Karpas-422 (cell line): ENCODE measurements at regions not wholly inside any gene's neighbourhood (a gene's known extent, or its start where the extent isn't known, plus 50 kb on each side); places are given as distances from the start of the nearest gene placed in this dataset.
"Not testable (repeated sequence)": the region's sequence is repeated elsewhere in the genome, so short reads cannot be mapped to it uniquely, and the experiment has no call there.

Experiments used
- DNase-seq: peaks from one replicate; pipeline ENCODE4 v3.0.0-alpha.2; 2015
- H2AFZ ChIP-seq: fragments of 200-600 bp; sonication (generic); 2 replicates; pipeline ENCODE4 v1.6.1; 2014; ENCODE audit warnings: antibody characterized with exemption, low read length, mixed read lengths
- H3K27ac ChIP-seq: fragments of 200-600 bp; sonication (generic); 2 replicates; pipeline ENCODE4 v1.5.1; 2014; ENCODE audit warnings: mild to moderate bottlenecking, low read length, moderate library complexity
- H3K27me3 ChIP-seq: fragments of 200-600 bp; sonication (generic); 2 replicates; pipeline ENCODE4 v1.6.1; 2014; ENCODE audit warnings: low read length, mixed read lengths
- H3K36me3 ChIP-seq: fragments of 200-600 bp; sonication (generic); 2 replicates; pipeline ENCODE4 v1.6.1; 2014; ENCODE audit warnings: low read length, mixed read lengths; ENCODE audit not compliant: insufficient read depth
- H3K4me1 ChIP-seq: fragments of 200-600 bp; sonication (generic); 2 replicates; pipeline ENCODE4 v1.6.1; 2014; ENCODE audit warnings: mild to moderate bottlenecking, low read length, mixed read lengths
- H3K4me2 ChIP-seq: fragments of 200-600 bp; sonication (generic); 2 replicates; pipeline ENCODE4 v1.6.1; 2014; ENCODE audit warnings: low read length, low read depth, mild to moderate bottlenecking; ENCODE audit not compliant: poor library complexity, severe bottlenecking
- H3K4me3 ChIP-seq: fragments of 200-600 bp; sonication (generic); 2 replicates; pipeline ENCODE4 v1.5.1; 2014; ENCODE audit warnings: mild to moderate bottlenecking, antibody characterized with exemption, low read length, mixed read lengths
- H3K79me2 ChIP-seq: fragments of 200-600 bp; sonication (generic); 2 replicates; pipeline ENCODE4 v1.6.1; 2014; ENCODE audit warnings: mild to moderate bottlenecking, low read length, mixed read lengths
- H3K9ac ChIP-seq: fragments of 200-600 bp; sonication (generic); 2 replicates; pipeline ENCODE4 v1.6.0; 2014; ENCODE audit warnings: low read length
- H3K9me2 ChIP-seq: fragments of 200-600 bp; sonication (generic), shearing (Covaris generic); replicated peaks from 2 replicates; pipeline ENCODE4 v1.6.0; 2014; ENCODE audit warnings: mild to moderate bottlenecking, low read length, moderate library complexity; ENCODE audit not compliant: insufficient read depth
- H3K9me3 ChIP-seq: fragments of 300-700, 200-600 bp; sonication (generic); 2 replicates; pipeline ENCODE4 v1.6.1; 2014; ENCODE audit warnings: low read length, mixed read lengths
- H4K20me1 ChIP-seq: fragments of 200-600 bp; sonication (generic); 2 replicates; pipeline ENCODE4 v1.6.1; 2014; ENCODE audit warnings: mild to moderate bottlenecking, antibody characterized with exemption, low read length, low read depth; ENCODE audit not compliant: insufficient read depth

- no peak for DNase-seq
- Histone ChIP-seq H3K9me3 (no peaks in the 10 kb centered on the region), H3K79me2 (no peaks in the 10 kb centered on the region), H3K36me3 (no peaks in the 10 kb centered on the region), H4K20me1 (no peaks in the 10 kb centered on the region), H3K27me3 (no peaks in the 10 kb centered on the region), H2AFZ (no peak overlapping the region), H3K4me1 (peaks cover 12% of the 10 kb centered on the region), H3K9me2 (no peaks in the 10 kb centered on the region), H3K4me2 (no peak overlapping the region), H3K9ac (no peak overlapping the region), H3K4me3 (no peak overlapping the region), H3K27ac (no peak overlapping the region)
These were observed 105.3 kb upstream of the UGP2 start for GRCh38 chr2:63736354-63736753.

GRCh38 chr2:63737081-63737751 lies 104.5 kb upstream of the UGP2 start:
- DNase-seq = no peak
- H3K79me2 ChIP-seq = no peaks in the 10 kb centered on the region
- no peaks in the 10 kb centered on the region for H3K36me3 ChIP-seq
- peaks cover 12% of the 10 kb centered on the region for H3K4me1 ChIP-seq
- no peak overlapping the region for H3K4me2 ChIP-seq
- H3K27me3 ChIP-seq = no peaks in the 10 kb centered on the region
- no peaks in the 10 kb centered on the region for H3K9me3 ChIP-seq
- no peaks in the 10 kb centered on the region for H4K20me1 ChIP-seq
- no peak overlapping the region for H3K27ac ChIP-seq
- no peaks in the 10 kb centered on the region for H3K9me2 ChIP-seq
- H2AFZ ChIP-seq = no peak overlapping the region
- no peak overlapping the region for H3K4me3 ChIP-seq
- H3K9ac ChIP-seq = no peak overlapping the region

GRCh38 chr2:63738019-63738418 lies 103.7 kb upstream of the UGP2 start:
- H3K27me3 ChIP-seq = no peaks in the 10 kb centered on the region
- H3K9ac ChIP-seq = no peak overlapping the region
- DNase-seq = no peak
- no peak overlapping the region for H3K4me2 ChIP-seq
- H3K9me2 ChIP-seq = no peaks in the 10 kb centered on the region
- H3K4me3 ChIP-seq = no peak overlapping the region
- H3K9me3 ChIP-seq = no peaks in the 10 kb centered on the region
- H3K79me2 ChIP-seq = no peaks in the 10 kb centered on the region
- no peak overlapping the region for H2AFZ ChIP-seq
- H3K36me3 ChIP-seq = no peaks in the 10 kb centered on the region
- no peak overlapping the region for H3K27ac ChIP-seq
- H3K4me1 ChIP-seq = peaks cover 12% of the 10 kb centered on the region
- no peaks in the 10 kb centered on the region for H4K20me1 ChIP-seq

GRCh38 chr2:63739180-63739579 lies 102.5 kb upstream of the UGP2 start:
- not testable (repeated sequence) for DNase-seq, H3K27me3 ChIP-seq, H2AFZ ChIP-seq, H3K79me2 ChIP-seq, H3K36me3 ChIP-seq, H3K4me3 ChIP-seq, H4K20me1 ChIP-seq, H3K4me2 ChIP-seq, H3K9ac ChIP-seq, H3K9me3 ChIP-seq, H3K9me2 ChIP-seq, H3K27ac ChIP-seq
- H3K4me1 ChIP-seq = peaks cover 12% of the 10 kb centered on the region

- Histone ChIP-seq H3K27me3 (no peaks in the 10 kb centered on the region; the same call in 1 of the 2 replicates), H3K4me1 (peaks cover 12% of the 10 kb centered on the region), H3K9me2 (no peaks in the 10 kb centered on the region), H3K27ac (no peak overlapping the region), H3K4me3 (no peak overlapping the region), H3K79me2 (no peaks in the 10 kb centered on the region), H3K9ac (no peak overlapping the region), H3K4me2 (no peak overlapping the region), H3K9me3 (no peaks in the 10 kb centered on the region), H3K36me3 (no peaks in the 10 kb centered on the region), H4K20me1 (no peaks in the 10 kb centered on the region), H2AFZ (no peak overlapping the region)
- no peak for DNase-seq
These were observed 101.7 kb upstream of the UGP2 start for GRCh38 chr2:63740020-63740419.

- H3K9me3 ChIP-seq = no peaks in the 10 kb centered on the region
These were observed 100.8 kb upstream of the UGP2 start for GRCh38 chr2:63740943-63741342.

GRCh38 chr2:63741884-63742579 lies 99.7 kb upstream of the UGP2 start:
- DNase-seq = no peak
- Histone ChIP-seq H3K9me2 (no peaks in the 10 kb centered on the region), H2AFZ (no peak overlapping the region), H3K4me1 (peaks cover 4% of the 10 kb centered on the region; the same call in 1 of the 2 replicates), H3K4me3 (no peak overlapping the region), H3K36me3 (no peaks in the 10 kb centered on the region), H3K4me2 (no peak overlapping the region), H4K20me1 (no peaks in the 10 kb centered on the region), H3K27ac (no peak overlapping the region), H3K79me2 (no peaks in the 10 kb centered on the region), H3K9ac (no peak overlapping the region), H3K9me3 (no peaks in the 10 kb centered on the region), H3K27me3 (no peaks in the 10 kb centered on the region; the same call in 1 of the 2 replicates)

More at GRCh38 chr2:63740943-63741342, 100.8 kb upstream of the UGP2 start:
- no peak overlapping the region for H3K27ac ChIP-seq
- no peaks in the 10 kb centered on the region for H3K9me2 ChIP-seq
- no peak overlapping the region for H3K4me3 ChIP-seq
- H3K4me1 ChIP-seq = peaks cover 8% of the 10 kb centered on the region
- H3K36me3 ChIP-seq = no peaks in the 10 kb centered on the region
- no peak for DNase-seq
- H2AFZ ChIP-seq = no peak overlapping the region
- no peak overlapping the region for H3K4me2 ChIP-seq
- no peaks in the 10 kb centered on the region for H4K20me1 ChIP-seq
- H3K79me2 ChIP-seq = no peaks in the 10 kb centered on the region
- H3K27me3 ChIP-seq = no peaks in the 10 kb centered on the region; the same call in 1 of the 2 replicates
- H3K9ac ChIP-seq = no peak overlapping the region

GRCh38 chr2:63742580-63742976 lies 99.1 kb upstream of the UGP2 start:
- no peak overlapping the region for H3K9ac ChIP-seq
- no peak overlapping the region for H3K27ac ChIP-seq
- H4K20me1 ChIP-seq = no peaks in the 10 kb centered on the region
- H3K4me3 ChIP-seq = no peak overlapping the region
- no peak for DNase-seq
- no peaks in the 10 kb centered on the region for H3K36me3 ChIP-seq
- H3K4me1 ChIP-seq = peaks cover 4% of the 10 kb centered on the region; the same call in 1 of the 2 replicates
- no peak overlapping the region for H2AFZ ChIP-seq
- no peaks in the 10 kb centered on the region for H3K79me2 ChIP-seq
- H3K9me3 ChIP-seq = no peaks in the 10 kb centered on the region
- no peaks in the 10 kb centered on the region; the same call in 1 of the 2 replicates for H3K27me3 ChIP-seq
- no peaks in the 10 kb centered on the region for H3K9me2 ChIP-seq
- H3K4me2 ChIP-seq = no peak overlapping the region
